Endothelial cell (in vitro differentiated cells): ENCODE measurements at regions not wholly inside any gene's neighbourhood (a gene's known extent, or its start where the extent isn't known, plus 50 kb on each side); places are given as distances from the start of the nearest gene placed in this dataset.

Experiments used
- DNase-seq: peaks from one replicate; pipeline ENCODE4 v3.0.0; 2021; ENCODE audit warnings: low spot score
- H3K27ac Mint-ChIP-seq: one replicate; pipeline ENCODE4 v1.8.0; 2021; ENCODE audit warnings: mixed read lengths, inconsistent platforms; ENCODE audit not compliant: unreplicated experiment
- H3K27me3 Mint-ChIP-seq: one replicate; pipeline ENCODE4 v1.8.0; 2021; ENCODE audit warnings: mild to moderate bottlenecking, moderate library complexity, mixed read lengths, inconsistent platforms; ENCODE audit not compliant: unreplicated experiment
- H3K36me3 Mint-ChIP-seq: one replicate; pipeline ENCODE4 v1.8.0; 2021; ENCODE audit warnings: mild to moderate bottlenecking, low read depth, mixed read lengths, inconsistent platforms; ENCODE audit not compliant: unreplicated experiment
- H3K4me1 Mint-ChIP-seq: one replicate; pipeline ENCODE4 v1.8.0; 2021; ENCODE audit warnings: mild to moderate bottlenecking, mixed read lengths, inconsistent platforms; ENCODE audit not compliant: unreplicated experiment
- H3K4me3 Mint-ChIP-seq: one replicate; pipeline ENCODE4 v1.8.0; 2021; ENCODE audit warnings: mild to moderate bottlenecking, mixed read lengths, inconsistent platforms; ENCODE audit not compliant: unreplicated experiment
- H3K9me3 Mint-ChIP-seq: one replicate; pipeline ENCODE4 v1.8.0; 2021; ENCODE audit warnings: mixed read lengths, inconsistent platforms; ENCODE audit not compliant: unreplicated experiment
- TF ChIP-seq, protein P1 (sequence below): fragments of 200-600 bp; sonication (generic); IDR thresholded peaks from one replicate; pipeline ENCODE4 v1.5.0; 2021; ENCODE audit warnings: antibody characterized with exemption; ENCODE audit not compliant: unreplicated experiment

DNA sequence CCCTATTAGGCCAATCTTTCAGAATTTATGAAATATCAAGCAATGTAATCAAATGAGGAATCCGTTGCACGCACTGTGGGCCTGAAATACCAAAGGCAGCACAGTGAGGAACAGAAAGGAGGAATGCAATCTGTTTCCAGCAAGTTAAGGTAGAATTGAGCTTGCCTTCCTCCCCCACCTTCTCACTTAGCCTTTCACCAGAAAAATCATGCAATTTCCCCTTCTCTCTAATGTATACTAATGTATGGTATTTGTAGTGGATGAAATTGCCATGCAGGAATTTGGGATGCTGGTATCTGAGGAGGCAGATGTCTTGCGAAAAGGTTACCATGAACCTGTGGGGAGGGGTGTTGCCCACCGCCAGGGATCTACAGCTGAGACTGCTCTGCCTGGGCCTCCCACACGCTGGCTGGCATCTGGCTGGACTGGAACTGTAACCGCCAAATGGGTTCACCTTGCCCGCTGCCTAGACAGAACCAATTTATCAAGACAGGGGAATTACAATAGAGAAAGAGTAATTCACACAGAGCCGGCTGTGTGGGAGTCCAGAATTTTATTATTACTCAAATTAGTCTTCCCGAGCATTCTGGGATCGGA lies 222.4 kb upstream of the MYLIP start:
- peaks cover 4% of the 10 kb centered on the region for H3K27me3 Mint-ChIP-seq
- H3K9me3 Mint-ChIP-seq, result no peaks in the 10 kb centered on the region
- H3K36me3 Mint-ChIP-seq, result no peaks in the 10 kb centered on the region
- peaks cover 11% of the 10 kb centered on the region for H3K4me1 Mint-ChIP-seq
- no peak overlapping the region for H3K4me3 Mint-ChIP-seq
- TF ChIP-seq, protein P1, sequence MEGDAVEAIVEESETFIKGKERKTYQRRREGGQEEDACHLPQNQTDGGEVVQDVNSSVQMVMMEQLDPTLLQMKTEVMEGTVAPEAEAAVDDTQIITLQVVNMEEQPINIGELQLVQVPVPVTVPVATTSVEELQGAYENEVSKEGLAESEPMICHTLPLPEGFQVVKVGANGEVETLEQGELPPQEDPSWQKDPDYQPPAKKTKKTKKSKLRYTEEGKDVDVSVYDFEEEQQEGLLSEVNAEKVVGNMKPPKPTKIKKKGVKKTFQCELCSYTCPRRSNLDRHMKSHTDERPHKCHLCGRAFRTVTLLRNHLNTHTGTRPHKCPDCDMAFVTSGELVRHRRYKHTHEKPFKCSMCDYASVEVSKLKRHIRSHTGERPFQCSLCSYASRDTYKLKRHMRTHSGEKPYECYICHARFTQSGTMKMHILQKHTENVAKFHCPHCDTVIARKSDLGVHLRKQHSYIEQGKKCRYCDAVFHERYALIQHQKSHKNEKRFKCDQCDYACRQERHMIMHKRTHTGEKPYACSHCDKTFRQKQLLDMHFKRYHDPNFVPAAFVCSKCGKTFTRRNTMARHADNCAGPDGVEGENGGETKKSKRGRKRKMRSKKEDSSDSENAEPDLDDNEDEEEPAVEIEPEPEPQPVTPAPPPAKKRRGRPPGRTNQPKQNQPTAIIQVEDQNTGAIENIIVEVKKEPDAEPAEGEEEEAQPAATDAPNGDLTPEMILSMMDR, result no peak
- no peak overlapping the region for H3K27ac Mint-ChIP-seq
- no peak for DNase-seq

DNA sequence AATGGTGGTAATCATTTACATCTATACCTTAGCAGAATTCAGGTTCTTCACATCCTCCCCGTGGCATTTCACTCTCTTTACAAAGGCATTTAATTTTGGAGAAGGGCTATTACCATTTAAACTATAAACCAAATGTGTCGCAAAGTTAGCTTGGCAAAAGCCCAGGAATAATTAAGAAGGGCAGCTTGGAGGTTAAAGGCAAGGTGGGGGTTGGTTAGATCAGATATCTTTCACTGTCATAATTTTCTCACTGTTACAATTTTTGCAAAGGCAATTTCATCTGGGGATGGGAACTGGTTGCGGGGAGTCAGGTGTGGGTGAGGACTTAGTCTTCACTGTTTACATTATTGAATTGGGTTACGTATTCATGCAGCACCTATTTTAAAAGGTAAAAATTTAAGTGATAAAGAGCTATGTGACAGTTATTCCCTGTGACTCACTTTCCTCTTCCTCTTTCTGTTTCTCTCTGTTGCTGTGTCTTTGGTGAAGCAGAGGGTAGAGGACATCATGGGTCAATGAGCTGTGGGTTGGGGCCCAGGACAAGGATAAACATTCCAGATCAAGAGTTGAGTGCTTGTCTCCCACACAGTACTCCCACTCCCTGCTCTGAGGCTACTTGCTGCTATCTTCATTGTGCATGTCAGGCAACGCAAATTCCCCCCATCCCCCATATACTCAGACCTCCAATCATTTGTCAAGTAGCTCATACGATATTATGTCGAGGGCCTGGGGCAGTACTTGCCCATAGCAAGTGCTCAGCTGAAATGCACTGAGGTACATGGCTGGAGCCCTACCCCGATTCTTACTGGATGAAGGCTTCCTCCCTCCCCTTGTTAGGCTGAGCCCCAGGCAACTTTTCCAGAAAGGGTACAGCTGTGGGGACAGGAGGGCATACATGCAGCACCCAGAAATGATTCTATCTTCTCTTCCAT lies 223.1 kb upstream of the MYLIP start:
- Mint-ChIP-seq H3K27ac (no peak overlapping the region), H3K4me3 (no peak overlapping the region), H3K9me3 (no peaks in the 10 kb centered on the region), H3K27me3 (peaks cover 4% of the 10 kb centered on the region), H3K4me1 (peaks cover 11% of the 10 kb centered on the region), H3K36me3 (no peaks in the 10 kb centered on the region)
- DNase-seq, result no peak
- TF ChIP-seq, protein P1, result no peak

DNA sequence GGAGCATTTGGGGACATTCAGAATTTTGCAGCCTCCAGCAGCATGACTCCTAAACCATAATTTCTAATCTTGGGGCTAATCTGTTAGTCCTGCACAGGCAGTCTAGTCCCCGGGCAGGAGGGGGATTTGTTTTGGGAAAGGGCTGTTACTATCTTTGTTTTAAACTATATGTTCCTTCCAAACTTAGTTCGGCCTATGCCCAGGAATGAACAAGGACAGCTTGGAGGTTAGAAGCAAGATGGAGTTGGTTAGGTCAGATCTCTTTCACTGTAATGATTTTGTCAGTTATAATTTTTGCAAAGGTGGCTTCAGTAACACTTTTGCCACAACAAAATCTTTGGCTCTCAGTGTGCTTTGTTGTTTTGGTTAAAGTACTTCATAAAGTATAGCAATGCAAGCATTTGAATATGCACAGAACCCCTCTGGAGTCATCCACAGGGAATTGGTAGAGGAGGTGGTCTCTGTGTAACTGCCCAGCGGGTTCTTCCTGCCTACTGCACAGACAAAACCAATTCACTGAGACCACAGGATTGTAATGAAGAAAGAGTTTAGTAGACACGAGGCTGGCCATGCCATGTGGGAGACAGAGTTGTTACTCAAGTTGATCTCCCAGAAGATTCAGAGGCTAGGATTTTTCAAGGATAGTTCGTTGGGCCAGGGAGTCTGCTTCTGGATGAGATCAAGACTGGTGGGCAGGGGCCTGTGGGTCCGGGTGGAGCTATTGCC lies 224.1 kb upstream of the MYLIP start:
- DNase-seq, result no peak

DNA sequence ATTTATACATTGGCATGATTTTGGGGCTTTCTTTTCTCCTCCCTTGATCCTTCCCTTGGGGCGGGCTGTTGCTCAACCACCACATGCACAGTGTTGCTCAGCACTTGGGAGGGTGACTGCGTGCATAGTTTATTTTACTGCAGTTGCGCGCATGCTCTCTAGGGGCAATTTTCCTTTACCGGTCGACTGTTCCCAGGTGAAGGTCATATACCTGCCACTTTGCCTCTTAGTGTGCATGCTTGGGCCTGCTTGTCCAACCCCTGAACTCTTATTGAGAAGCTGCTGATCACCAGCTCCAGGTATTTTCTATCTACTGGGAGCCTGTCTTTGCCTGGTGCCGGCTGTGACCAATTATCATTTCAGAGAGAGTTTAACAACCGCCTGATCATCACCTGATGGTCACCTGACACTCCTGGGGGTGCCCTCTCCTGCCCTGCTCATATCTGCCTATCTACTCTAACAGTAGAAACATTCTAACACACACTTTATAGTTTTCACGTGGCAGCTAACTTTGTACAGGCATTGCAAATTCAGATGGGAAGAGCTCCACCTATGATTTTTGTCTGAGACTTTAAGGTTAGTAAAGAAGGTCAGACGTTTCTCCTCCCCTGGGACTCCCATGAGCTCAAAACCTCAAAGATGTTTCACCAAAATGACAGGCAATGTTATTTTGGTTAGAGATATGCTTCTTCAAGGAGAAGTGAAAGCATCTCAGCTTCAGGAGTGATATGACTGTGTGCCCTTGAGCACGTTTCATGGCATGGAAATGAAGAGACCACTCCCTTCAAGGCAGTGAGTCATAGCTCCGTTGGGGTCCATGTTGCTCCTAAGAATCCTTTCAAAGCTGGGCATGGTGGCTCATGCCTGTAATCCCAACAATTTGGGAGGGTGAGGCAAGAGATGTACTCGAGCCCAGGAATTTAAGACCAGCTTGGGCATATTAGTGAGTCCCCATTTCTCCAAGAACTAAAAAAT lies 227.5 kb upstream of the MYLIP start:
- TF ChIP-seq, protein P1, result no peak
- H3K4me1 Mint-ChIP-seq, result peaks cover 9% of the 10 kb centered on the region
- DNase-seq, result no peak
- no peaks in the 10 kb centered on the region for H3K36me3 Mint-ChIP-seq
- no peaks in the 10 kb centered on the region for H3K9me3 Mint-ChIP-seq
- no peak overlapping the region for H3K27ac Mint-ChIP-seq
- H3K27me3 Mint-ChIP-seq, result peaks cover 2% of the 10 kb centered on the region
- H3K4me3 Mint-ChIP-seq, result no peak overlapping the region

More for the DNA sequence above, 224.1 kb upstream of the MYLIP start:
- Mint-ChIP-seq H3K27me3 (peaks cover 3% of the 10 kb centered on the region), H3K4me3 (no peak overlapping the region), H3K9me3 (no peaks in the 10 kb centered on the region), H3K4me1 (peaks cover 11% of the 10 kb centered on the region), H3K36me3 (no peaks in the 10 kb centered on the region), H3K27ac (no peak overlapping the region)
- TF ChIP-seq, protein P1, result no peak
